Stimulated activated CD4-positive, alpha-beta T cell treated with anti-CD3 and anti-CD28 coated beads, Interleukin-4, amount 100 ng/mL, for 1 hour (primary cell): ENCODE measurements at regions not wholly inside any gene's neighbourhood (a gene's known extent, or its start where the extent isn't known, plus 50 kb on each side); places are given as distances from the start of the nearest gene placed in this dataset.

Experiments
- DNase-seq: peaks from one replicate; pipeline ENCODE4 v3.0.0-alpha.2; 2020

DNA sequence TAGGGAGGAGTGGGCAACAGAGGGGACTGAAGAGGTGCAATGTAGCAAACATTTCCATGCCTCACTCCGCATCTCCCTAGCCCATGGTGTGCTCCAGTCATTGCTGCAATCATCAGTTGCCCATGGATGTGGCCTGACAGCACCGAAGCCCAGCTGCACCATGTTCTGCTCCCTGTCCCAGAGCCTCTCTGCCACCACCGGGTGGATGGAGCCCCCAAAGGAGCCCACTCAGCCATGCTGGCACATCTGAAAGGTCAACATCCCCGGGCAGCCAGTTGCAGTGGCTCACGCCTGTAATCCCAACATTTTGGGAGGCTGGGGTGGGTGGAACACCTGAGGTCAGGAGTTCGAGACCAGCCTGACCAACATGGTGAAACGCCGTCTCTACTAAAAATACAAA is 336.4 kb upstream of the ZMIZ1 start:
- no peak for DNase-seq

DNA sequence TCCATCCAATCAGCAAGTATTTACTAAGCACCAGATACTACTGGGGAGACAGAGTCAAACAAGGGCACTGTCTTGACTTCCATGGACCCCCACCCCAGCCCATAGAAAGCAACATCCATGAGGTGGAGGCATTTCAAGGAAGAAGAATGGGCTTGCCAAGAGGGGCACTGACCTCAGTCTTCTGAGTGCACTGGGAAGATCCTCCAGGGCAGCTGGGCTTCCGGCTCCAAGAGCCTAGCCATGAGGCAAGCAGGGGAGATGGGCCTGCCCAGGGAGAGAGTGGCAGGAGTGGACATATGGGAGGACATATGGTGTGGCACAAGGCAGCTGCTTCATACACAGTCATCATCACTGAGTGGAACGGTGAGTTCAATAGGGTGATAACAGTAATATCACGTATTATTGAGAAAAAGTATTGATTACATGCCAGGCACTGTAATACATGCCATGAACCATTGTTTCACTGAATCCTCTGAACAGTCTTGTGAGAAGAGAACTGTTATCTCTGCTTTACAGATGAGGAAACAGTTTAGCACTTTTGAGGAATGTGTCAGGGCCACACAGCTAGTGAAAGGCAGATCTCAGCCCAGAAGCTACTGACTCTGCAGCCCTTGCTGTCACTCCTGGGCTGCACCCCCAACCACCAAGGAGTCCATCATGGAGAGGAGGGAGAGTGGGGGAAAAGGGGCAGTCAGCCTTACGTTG is 331.7 kb upstream of the ZMIZ1 start:
- no peak for DNase-seq

DNA sequence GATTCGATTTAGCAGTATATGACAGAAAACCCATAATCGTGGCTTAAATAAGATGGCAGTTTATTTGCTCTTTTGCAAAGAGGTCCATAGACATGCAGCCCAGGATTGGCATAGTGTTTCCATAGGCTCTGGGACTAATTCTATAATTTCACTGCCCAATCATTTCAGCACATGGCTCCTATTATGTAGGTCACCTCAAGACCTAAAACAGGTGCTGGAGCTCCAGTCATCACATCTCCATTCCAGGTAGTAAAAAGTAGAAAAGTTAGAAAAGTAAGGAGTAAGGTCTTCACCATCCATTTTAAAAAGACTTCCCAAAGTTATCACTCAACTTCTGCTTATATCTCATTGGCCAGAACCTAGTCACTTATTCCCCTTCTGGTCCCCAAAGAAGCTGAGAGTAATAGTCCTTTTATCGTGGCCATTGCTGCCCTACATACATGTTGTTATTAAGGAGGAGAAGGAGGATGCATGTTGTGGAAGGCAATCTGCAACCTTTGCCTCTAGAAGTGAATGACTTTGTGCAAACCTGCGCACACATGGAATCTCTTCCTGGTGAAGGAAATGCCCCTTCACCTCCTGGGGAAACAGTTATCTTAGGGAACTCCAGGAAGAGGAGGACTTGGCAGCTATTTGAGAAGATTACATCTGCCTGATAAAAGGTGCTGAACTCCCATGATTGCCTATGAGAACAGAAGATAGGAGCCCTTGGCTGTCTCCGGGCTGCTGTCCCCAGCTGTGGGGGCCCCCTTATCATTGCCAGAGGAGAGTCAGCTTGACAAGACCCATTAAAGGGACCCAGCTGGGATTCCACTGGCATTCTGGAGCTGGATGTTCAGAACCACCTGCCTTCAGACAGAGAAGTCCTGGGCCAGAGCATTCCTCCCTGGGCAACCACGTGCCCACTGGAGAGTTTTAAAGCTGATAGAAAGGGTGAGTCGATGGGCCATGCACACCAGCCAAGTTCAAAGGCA is 330.6 kb upstream of the ZMIZ1 start:
- DNase-seq = no peak

DNA sequence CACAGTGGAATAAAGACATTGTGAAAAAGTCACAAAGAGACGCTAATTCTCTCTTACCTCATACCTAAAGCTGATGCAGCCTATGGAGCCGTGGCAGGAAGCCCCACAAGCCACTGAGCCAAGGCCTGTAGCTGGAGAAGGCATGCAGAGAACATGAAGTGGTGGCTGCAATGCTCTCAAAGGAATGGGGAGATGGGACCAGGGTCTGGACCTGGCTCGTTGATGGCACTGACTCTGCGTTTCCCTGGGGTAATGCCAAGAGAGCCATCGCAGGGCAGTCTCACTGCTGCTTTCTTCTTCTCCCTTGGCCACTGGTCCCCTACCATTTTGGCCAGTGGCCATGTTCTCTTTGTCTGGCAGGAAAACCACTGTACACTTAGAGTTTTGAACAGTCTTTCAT is 329.9 kb upstream of the ZMIZ1 start:
- DNase-seq = no peak

GRCh38 chr10:78739444-78740053 is 329.2 kb upstream of the ZMIZ1 start:
- DNase-seq = no peak

DNA sequence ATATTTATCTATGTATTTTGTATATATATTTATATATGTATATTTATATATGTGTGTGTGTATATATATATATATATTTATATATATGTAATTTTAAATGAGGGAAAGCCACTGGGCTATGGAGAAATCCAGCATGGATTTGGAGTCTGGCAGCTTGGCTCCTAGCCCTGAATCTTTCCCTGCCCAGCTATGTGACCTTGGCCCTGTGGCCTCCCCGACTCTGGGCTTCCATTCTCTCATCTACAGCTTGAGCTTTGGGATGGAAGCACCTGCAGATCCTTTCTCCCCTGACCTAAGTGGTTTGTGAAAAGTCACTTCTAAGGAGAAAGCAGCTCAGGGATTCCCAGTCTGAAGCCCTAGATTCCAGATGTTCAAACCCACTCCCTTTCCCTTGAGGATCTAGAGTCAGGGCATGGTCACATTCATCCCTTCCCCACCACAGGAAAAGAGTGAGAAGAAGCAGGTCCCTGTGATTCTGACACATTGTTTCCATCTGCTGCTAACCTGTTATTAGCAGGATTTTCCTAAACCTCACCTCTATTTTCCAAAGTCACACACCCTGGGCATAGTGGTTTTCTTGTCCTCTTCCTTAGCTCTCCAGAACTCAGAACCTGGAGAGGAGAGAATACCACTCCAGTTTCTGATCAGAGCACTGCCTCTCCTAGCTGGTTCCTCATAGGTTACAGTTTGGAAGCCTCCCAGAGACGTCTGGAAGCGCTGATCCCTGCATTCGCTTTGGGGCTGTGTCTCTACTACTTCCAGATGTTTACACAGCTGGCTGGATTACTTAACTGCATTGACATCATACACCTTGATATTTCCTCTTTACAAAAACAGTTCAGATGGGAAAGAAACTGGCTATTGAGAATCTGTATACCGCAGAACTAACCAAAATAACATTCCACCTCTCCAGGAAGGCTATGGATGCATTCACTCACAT is 327.5 kb upstream of the ZMIZ1 start:
- DNase-seq = no peak

GRCh38 chr10:78742406-78742729 is 326.4 kb upstream of the ZMIZ1 start:
- DNase-seq = no peak

GRCh38 chr10:78742730-78743615 is 325.8 kb upstream of the ZMIZ1 start:
- DNase-seq = no peak

GRCh38 chr10:78744056-78744455 is 324.7 kb upstream of the ZMIZ1 start:
- DNase-seq = no peak

GRCh38 chr10:78744491-78745090 is 324.2 kb upstream of the ZMIZ1 start:
- DNase-seq = no peak

GRCh38 chr10:78745441-78745840 is 323.3 kb upstream of the ZMIZ1 start:
- no peak for DNase-seq

DNA sequence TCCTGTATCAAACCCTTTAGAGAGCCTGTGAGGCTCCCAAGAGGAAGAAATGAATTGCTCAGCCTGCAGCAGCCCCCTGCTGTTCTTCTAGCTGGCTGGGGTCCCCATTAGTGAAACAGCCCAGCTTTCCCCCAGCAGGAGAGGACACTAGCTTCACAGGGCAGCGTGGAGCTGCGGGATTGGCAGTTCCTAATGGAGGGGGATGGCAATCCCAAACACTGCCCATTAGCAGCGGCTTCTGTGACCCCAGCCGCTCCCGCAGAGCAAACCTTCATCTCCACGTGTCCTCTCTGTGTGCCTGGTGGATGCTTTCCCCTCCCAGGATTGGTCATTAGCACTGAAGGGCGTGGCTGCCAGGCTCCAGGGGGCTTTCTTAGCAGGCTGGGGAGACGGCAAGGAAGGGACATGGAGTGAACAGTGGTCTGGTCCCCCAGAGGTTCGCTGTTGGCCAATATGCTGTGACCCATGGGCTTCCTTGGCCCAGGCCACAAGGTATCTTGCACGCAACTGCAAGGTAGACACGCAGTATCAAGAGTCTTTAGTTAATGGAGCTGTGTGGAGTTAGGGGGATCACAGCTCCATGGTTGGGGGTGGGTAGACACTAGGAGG is 322.5 kb upstream of the ZMIZ1 start:
- DNase-seq = no peak

GRCh38 chr10:78747401-78748234 is 321.1 kb upstream of the ZMIZ1 start:
- no peak for DNase-seq

- DNase-seq = no peak
Observed at GRCh38 chr10:78748235-78748533, 320.6 kb upstream of the ZMIZ1 start.

DNA sequence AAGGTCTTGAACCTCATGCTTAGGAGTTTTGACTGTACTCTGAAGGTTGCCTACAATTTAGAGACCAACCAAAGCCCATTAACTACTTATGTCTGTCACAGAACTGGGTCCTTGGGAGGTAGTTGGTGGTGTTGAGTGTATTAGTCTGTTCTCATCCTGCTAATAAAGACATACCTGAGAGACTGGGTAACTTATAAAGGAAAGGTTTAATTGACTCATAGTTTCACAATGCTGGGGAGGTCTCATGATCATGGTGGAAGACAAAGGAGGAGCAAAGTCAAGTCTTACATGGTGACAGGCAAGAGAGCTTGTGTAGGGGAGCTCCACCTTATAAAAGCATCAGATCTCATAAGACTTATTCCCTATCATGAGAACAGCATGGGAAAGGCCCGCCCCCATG is 319.6 kb upstream of the ZMIZ1 start:
- no peak for DNase-seq

GRCh38 chr10:78749898-78750297 is 318.9 kb upstream of the ZMIZ1 start:
- no peak for DNase-seq

DNA sequence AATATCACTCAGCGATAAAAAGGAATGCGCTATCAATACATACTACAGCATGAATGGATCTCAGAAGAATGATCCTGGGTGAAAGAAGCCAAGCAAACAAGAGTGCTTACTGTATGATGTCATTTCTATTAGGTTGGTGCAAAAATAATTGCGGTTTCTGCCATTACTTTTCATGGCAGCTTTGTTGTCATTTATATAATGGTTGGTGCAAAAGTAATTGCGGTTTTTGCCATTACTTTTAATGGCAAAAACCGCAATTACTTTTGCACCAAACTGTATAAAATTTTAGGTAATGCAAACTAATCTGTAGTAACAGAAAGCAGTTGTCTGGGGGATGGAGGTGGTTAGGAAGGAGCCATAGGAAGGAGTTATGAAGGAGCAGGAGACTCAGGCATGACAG is 318.3 kb upstream of the ZMIZ1 start:
- no peak for DNase-seq

DNA sequence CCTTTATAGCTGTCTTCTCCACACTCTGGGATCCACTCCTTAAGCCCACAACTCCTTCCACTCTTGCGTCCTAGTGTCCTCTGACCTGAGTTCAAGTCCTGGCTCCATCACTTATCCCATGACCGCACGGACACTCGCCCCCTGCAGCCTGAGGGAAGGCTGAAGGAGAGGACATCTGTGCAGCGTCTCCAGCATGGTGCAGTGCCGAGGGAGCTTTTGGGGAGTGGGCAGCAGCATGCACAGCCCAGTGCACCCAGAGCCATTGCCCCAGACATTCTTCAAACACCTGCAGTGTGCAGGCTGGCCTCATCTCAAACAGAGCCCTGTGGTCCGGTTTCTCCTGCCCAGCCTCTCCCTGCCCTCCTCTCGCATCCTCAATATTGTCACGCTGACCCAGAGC is 317.1 kb upstream of the ZMIZ1 start:
- no peak for DNase-seq

DNA sequence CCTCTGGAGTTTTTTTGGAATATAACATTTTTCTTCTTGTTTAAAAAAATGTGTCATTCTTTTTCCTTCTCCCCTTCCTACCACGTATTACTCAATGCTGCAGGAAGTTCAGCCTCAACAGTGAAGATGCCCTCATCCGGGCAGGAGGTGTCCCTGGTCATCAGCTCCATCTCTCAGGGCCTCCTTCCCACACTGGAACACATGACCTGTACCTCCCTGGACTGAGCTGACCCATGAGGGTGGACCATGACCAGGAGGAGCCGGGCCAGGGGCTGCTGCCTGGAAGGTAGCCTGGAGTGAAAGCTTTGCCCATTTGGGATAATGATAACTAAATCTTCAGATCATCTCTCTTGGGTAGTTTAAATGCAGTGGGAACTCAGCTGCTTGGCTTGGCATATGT is 316.5 kb upstream of the ZMIZ1 start:
- no peak for DNase-seq

- no peak for DNase-seq
Observed at GRCh38 chr10:78752708-78753107, 316.1 kb upstream of the ZMIZ1 start.
